Neural crest cell (in vitro differentiated cells): ENCODE measurements at regions not wholly inside any gene's neighbourhood (a gene's known extent, or its start where the extent isn't known, plus 50 kb on each side); places are given as distances from the start of the nearest gene placed in this dataset.

Experiments
- DNase-seq: peaks from one replicate; pipeline ENCODE4 v3.0.0; 2021; ENCODE audit warnings: low read depth, mixed read lengths, low spot score
- H3K27ac Mint-ChIP-seq: one replicate; pipeline ENCODE4 v1.8.0; 2021; ENCODE audit warnings: mild to moderate bottlenecking, mixed read lengths; ENCODE audit not compliant: unreplicated experiment
- H3K27me3 Mint-ChIP-seq: 2 replicates; pipeline ENCODE4 v1.8.0; 2021; ENCODE audit warnings: low read depth, mild to moderate bottlenecking, mixed read lengths
- H3K36me3 Mint-ChIP-seq: 2 replicates; pipeline ENCODE4 v1.8.0; 2021; ENCODE audit warnings: low read depth, mild to moderate bottlenecking, mixed read lengths
- H3K4me1 Mint-ChIP-seq: 2 replicates; pipeline ENCODE4 v1.8.0; 2021; ENCODE audit warnings: mixed read lengths
- H3K4me3 Mint-ChIP-seq: one replicate; pipeline ENCODE4 v1.8.0; 2021; ENCODE audit warnings: mild to moderate bottlenecking, mixed read lengths
- H3K9me3 Mint-ChIP-seq: 2 replicates; pipeline ENCODE4 v1.8.0; 2021; ENCODE audit warnings: mixed read lengths
- CTCF ChIP-seq: fragments of 200-600 bp; sonication (generic); conservative IDR thresholded peaks from 2 replicates; pipeline ENCODE4 v1.5.0; 2021; ENCODE audit warnings: antibody characterized with exemption, mild to moderate bottlenecking

- no peak for DNase-seq
- Mint-ChIP-seq H3K4me1 (peaks cover 10% of the 10 kb centered on the region), H3K27ac (no peak overlapping the region), H3K4me3 (no peak overlapping the region), H3K27me3 (peaks cover 6% of the 10 kb centered on the region), H3K9me3 (peaks cover 4% of the 10 kb centered on the region), H3K36me3 (no peaks in the 10 kb centered on the region)
- no peak for TF ChIP-seq CTCF
These were observed 197.5 kb downstream of the PTPRU start for GRCh38 chr1:29433830-29434229.

GRCh38 chr1:29431138-29431537 is 194.8 kb downstream of the PTPRU start:
- no peak for DNase-seq
- no peak for TF ChIP-seq CTCF
- Mint-ChIP-seq H3K4me1 (no peaks in the 10 kb centered on the region), H3K4me3 (no peak overlapping the region), H3K36me3 (no peaks in the 10 kb centered on the region), H3K27ac (no peak overlapping the region), H3K9me3 (peaks cover 4% of the 10 kb centered on the region), H3K27me3 (peaks cover under 1% of the 10 kb centered on the region)

- Mint-ChIP-seq H3K9me3 (peaks cover 4% of the 10 kb centered on the region), H3K4me1 (no peaks in the 10 kb centered on the region), H3K4me3 (no peak overlapping the region), H3K27me3 (no peaks in the 10 kb centered on the region), H3K36me3 (no peaks in the 10 kb centered on the region), H3K27ac (no peak overlapping the region)
- DNase-seq, result no peak
- TF ChIP-seq CTCF, result no peak
These were observed 193.3 kb downstream of the PTPRU start for GRCh38 chr1:29429656-29430055.

- Mint-ChIP-seq H3K9me3 (peaks cover 4% of the 10 kb centered on the region), H3K27ac (no peak overlapping the region), H3K4me3 (no peak overlapping the region), H3K36me3 (no peaks in the 10 kb centered on the region), H3K27me3 (peaks cover 3% of the 10 kb centered on the region), H3K4me1 (no peaks in the 10 kb centered on the region)
- DNase-seq, result no peak
- no peak for TF ChIP-seq CTCF
These were observed 192.7 kb downstream of the PTPRU start for GRCh38 chr1:29428997-29429396.

- H3K27ac Mint-ChIP-seq, result no peak overlapping the region
- no peaks in the 10 kb centered on the region for H3K36me3 Mint-ChIP-seq
- no peak overlapping the region for H3K4me3 Mint-ChIP-seq
- no peaks in the 10 kb centered on the region for H3K4me1 Mint-ChIP-seq
- no peak for TF ChIP-seq CTCF
- peaks cover 10% of the 10 kb centered on the region for H3K27me3 Mint-ChIP-seq
- H3K9me3 Mint-ChIP-seq, result peaks cover 4% of the 10 kb centered on the region
- no peak for DNase-seq
These were observed 191.9 kb downstream of the PTPRU start for GRCh38 chr1:29428280-29428615.
